Neural cell (in vitro differentiated cells): ENCODE measurements at regions not wholly inside any gene's neighbourhood (a gene's known extent, or its start where the extent isn't known, plus 50 kb on each side); places are given as distances from the start of the nearest gene placed in this dataset.

Experiments
- CTCF ChIP-seq: fragments of 450-650 bp; IDR thresholded peaks from 2 replicates; pipeline ENCODE4 v1.5.1; 2014; ENCODE audit warnings: antibody characterized with exemption, mild to moderate bottlenecking, moderate library complexity; ENCODE audit not compliant: poor library complexity, severe bottlenecking
- EP300 ChIP-seq: fragments of 450-650 bp; conservative IDR thresholded peaks from 2 replicates; pipeline ENCODE4 v1.6.1; 2014; ENCODE audit warnings: antibody characterized with exemption, mild to moderate bottlenecking, moderate library complexity; ENCODE audit not compliant: poor library complexity, severe bottlenecking
- EZH2 ChIP-seq: fragments of 200-600, 300-800 bp; shearing (Covaris generic), sonication (generic); IDR thresholded peaks from 2 replicates; pipeline ENCODE4 v1.6.1; 2014; ENCODE audit warnings: antibody characterized with exemption, low read length, borderline replicate concordance, mild to moderate bottlenecking; ENCODE audit not compliant: insufficient read depth, poor library complexity, severe bottlenecking
- POLR2AphosphoS5 ChIP-seq: IDR thresholded peaks from 2 replicates; pipeline ENCODE4 v1.6.1; 2012
- RAD21 ChIP-seq: fragments of 450-650 bp; conservative IDR thresholded peaks from 2 replicates; pipeline ENCODE4 v1.6.1; 2014; ENCODE audit warnings: antibody characterized with exemption, mild to moderate bottlenecking, moderate library complexity
- SMC3 ChIP-seq: fragments of 450-650 bp; conservative IDR thresholded peaks from 2 replicates; pipeline ENCODE4 v1.6.1; 2014; ENCODE audit warnings: antibody characterized with exemption, mild to moderate bottlenecking, moderate library complexity; ENCODE audit not compliant: poor library complexity
- TAF1 ChIP-seq: IDR thresholded peaks from 2 replicates; pipeline ENCODE4 v1.6.1; 2012; ENCODE audit warnings: low read depth

- TF ChIP-seq CTCF (no peak), EZH2 (no peak), POLR2AphosphoS5 (no peak), EP300 (no peak), RAD21 (no peak), TAF1 (no peak), SMC3 (no peak)
These were observed 992.0 kb downstream of the DCDC2C start for GRCh38 chr2:4695281-4695861.
